K562 (cell line): ENCODE measurements at regions not wholly inside any gene's neighbourhood (a gene's known extent, or its start where the extent isn't known, plus 50 kb on each side); places are given as distances from the start of the nearest gene placed in this dataset.

ENCODE experiments used
- ATAC-seq: fragments of 200-7000 bp; cut with Tn5 transposase; 3 replicates; pipeline ENCODE4 v1.9.1; 2020; ENCODE audit warnings: moderate library complexity
- BruUV-seq: library from RNA; stranded (reverse); fragments of 400-500 nt; replicated peaks from 2 replicates; lab custom pipeline; 2021; lab: Mats Ljungman, UMichigan
- CTCF ChIA-PET: fragments of 300-600 bp; formaldehyde crosslinking; extraction: SDS; loops from one replicate; lab custom pipeline; 2021; ENCODE audit warnings: low intra/inter-chr PET ratio; lab: Yijun Ruan, JAX
- POLR2A ChIA-PET: fragments of 300-600, 350-650 bp; sonication (Branson Sonifier 250); formaldehyde crosslinking; extraction: SDS; loops from one replicate; lab custom pipeline; 2021; ENCODE audit warnings: antibody characterized with exemption, inconsistent platforms; lab: Yijun Ruan, JAX
- DNase-seq, 4 experiments: peaks; one replicate each; pipeline versions ENCODE4 v3.0.0 to v3.0.0-alpha.2; 2011 to 2018; ENCODE audit warnings: low spot score in 3 of 4, mixed read lengths in 3 of 4; ENCODE audit errors: extremely low read depth in 1 of 4
- FAIRE-seq: peaks from 2 replicates; lab custom pipeline; 2011; peaks lifted over from hg19 to GRCh38; lab: Jason Lieb, UNC
- H2AFZ ChIP-seq: 2 replicates; pipeline ENCODE4 v1.6.0; 2011; ENCODE audit warnings: low read depth, low read length, control low read depth, inconsistent platforms
- H3K27ac ChIP-seq: fragments of 200-600 bp; 3 replicates; pipeline ENCODE4 v1.8.0; 2011; ENCODE audit warnings: low read depth, mild to moderate bottlenecking, control low read depth, inconsistent platforms, low read length, moderate library complexity, mixed read lengths; ENCODE audit errors: extremely low read depth
- H3K27me3 ChIP-seq, 2 experiments: fragments of 300-600 bp in 1 of 2; 2 replicates in 1 of 2; 3 replicates in 1 of 2; pipeline versions ENCODE4 v1.6.0 to v1.8.0; 2011; ENCODE audit warnings: inconsistent platforms in 2 of 2, low read length in 2 of 2, mild to moderate bottlenecking in 1 of 2, mixed read lengths in 1 of 2, moderate library complexity in 1 of 2; ENCODE audit not compliant: control insufficient read depth in 2 of 2, insufficient read depth in 2 of 2
- H3K36me3 ChIP-seq: fragments of 300-600 bp; 3 replicates; pipeline ENCODE4 v1.8.0; 2011; ENCODE audit warnings: mild to moderate bottlenecking, low read length, inconsistent platforms; ENCODE audit not compliant: control insufficient read depth, insufficient read depth
- H3K4me1 ChIP-seq, 2 experiments: fragments of 200-600 bp in 1 of 2; replicated peaks in 1 of 2; 2 replicates in 1 of 2; 3 replicates in 1 of 2; pipeline versions ENCODE4 v1.5.1 to v1.8.0; 2011; ENCODE audit warnings: inconsistent platforms in 2 of 2, low read length in 2 of 2, mild to moderate bottlenecking in 1 of 2, mixed read lengths in 1 of 2, moderate library complexity in 1 of 2; ENCODE audit not compliant: control insufficient read depth in 2 of 2, insufficient read depth in 2 of 2
- H3K4me2 ChIP-seq: 2 replicates; pipeline ENCODE4 v1.6.1; 2011; ENCODE audit warnings: low read length, control low read depth, inconsistent platforms, mixed read lengths; ENCODE audit not compliant: insufficient read depth
- H3K4me3 ChIP-seq: fragments of 200-600 bp; sonication (generic), shearing (Covaris generic); 2 replicates; pipeline ENCODE4 v1.5.1; 2016; ENCODE audit warnings: control low read depth, inconsistent platforms
- H3K79me2 ChIP-seq: fragments of 200-600 bp; 3 replicates; pipeline ENCODE4 v1.8.0; 2011; ENCODE audit warnings: low read length, inconsistent platforms; ENCODE audit not compliant: control insufficient read depth, insufficient read depth
- H3K9ac ChIP-seq, 2 experiments: 2 replicates each; pipeline versions ENCODE4 v1.6.0 to v1.6.1; 2011; ENCODE audit warnings: low read depth in 2 of 2, low read length in 2 of 2, control low read depth in 1 of 2, inconsistent platforms in 1 of 2, mild to moderate bottlenecking in 1 of 2, mixed read lengths in 1 of 2; ENCODE audit not compliant: insufficient read depth in 1 of 2
- H3K9me1 ChIP-seq: one replicate; pipeline ENCODE4 v1.6.0; 2011; ENCODE audit warnings: inconsistent platforms, mild to moderate bottlenecking, low read length, moderate library complexity; ENCODE audit not compliant: control insufficient read depth, insufficient read depth
- H3K9me3 ChIP-seq: replicated peaks from 2 replicates; pipeline ENCODE4 v1.5.1; 2011; ENCODE audit warnings: low read depth, low read length, inconsistent platforms; ENCODE audit not compliant: control insufficient read depth, insufficient read depth
- H4K20me1 ChIP-seq: replicated peaks from 2 replicates; pipeline ENCODE4 v1.6.1; 2011; ENCODE audit warnings: low read length, inconsistent platforms, mixed read lengths; ENCODE audit not compliant: control insufficient read depth, insufficient read depth
- ASH1L ChIP-seq: fragments of 450-650 bp; IDR thresholded peaks from 2 replicates; pipeline ENCODE4 v1.6.1; 2018; ENCODE audit warnings: borderline replicate concordance, mild to moderate bottlenecking, low read depth; ENCODE audit not compliant: partially characterized antibody
- CBX2 ChIP-seq: fragments of 200-600 bp; sonication (generic); IDR thresholded peaks from one replicate; pipeline ENCODE4 v1.6.1; 2012; ENCODE audit warnings: mild to moderate bottlenecking, low read length, inconsistent platforms; ENCODE audit not compliant: insufficient read depth, poor library complexity, severe bottlenecking
- E2F3 ChIP-seq: fragments of 250-450 bp; sonication (Bioruptor Pico); IDR thresholded peaks from 2 replicates; pipeline ENCODE4 v1.4.0; 2020; ENCODE audit warnings: mild to moderate bottlenecking
- KLF13 ChIP-seq: fragments of 450-650 bp; IDR thresholded peaks from 2 replicates; pipeline ENCODE4 v1.6.1; 2016; ENCODE audit warnings: missing genetic modification characterization, low read depth, mild to moderate bottlenecking, missing compliant biosample characterization, moderate library complexity, borderline replicate concordance
- NCOA1 ChIP-seq: fragments of 450-650 bp; IDR thresholded peaks from 2 replicates; pipeline ENCODE4 v1.6.1; 2016; ENCODE audit warnings: low read depth
- POLR3G ChIP-seq: IDR thresholded peaks from 2 replicates; pipeline ENCODE4 v1.6.1; 2011; ENCODE audit not compliant: insufficient read length, insufficient replicate concordance; ENCODE audit errors: extremely low read depth
- PRMT5 ChIP-seq: sonication (generic); formaldehyde crosslinking; IDR thresholded peaks from 2 replicates; pipeline ENCODE4 v1.5.0; 2020; ENCODE audit warnings: missing genetic modification reagents
- SMARCE1 ChIP-seq: fragments of 450-650 bp; IDR thresholded peaks from 2 replicates; pipeline ENCODE4 v1.7.1; 2016; ENCODE audit warnings: mild to moderate bottlenecking
- SNIP1 ChIP-seq: fragments of 450-650 bp; IDR thresholded peaks from 2 replicates; pipeline ENCODE4 v1.7.1; 2017; ENCODE audit warnings: low read depth, mild to moderate bottlenecking
- SP2 ChIP-seq: IDR thresholded peaks from 2 replicates; pipeline ENCODE4 v1.6.1; 2011; ENCODE audit warnings: mild to moderate bottlenecking, low read depth, low read length, moderate library complexity; ENCODE audit not compliant: poor library complexity, severe bottlenecking; ENCODE audit errors: extremely low read depth
- ZNF121 ChIP-seq: sonication (generic); formaldehyde crosslinking; conservative IDR thresholded peaks from 2 replicates; pipeline ENCODE4 v1.8.0; 2022; ENCODE audit warnings: missing genetic modification reagents
- WGBS: fragments of 100-300 bp; shearing (Covaris generic); methylation state at CpG from one replicate; pipeline ENCODE4 v1.1.6; 2016; ENCODE audit warnings: low coverage, mixed read lengths; ENCODE audit not compliant: insufficient coverage; ENCODE audit errors: missing lambda C conversion rate; 5-methylcytosine and 5-hydroxymethylcytosine counted together
- in situ Hi-C: fragments of 300-500 bp; cut with MboI; formaldehyde crosslinking; loops from 4 replicates; pipeline ENCODE4 v1.15.0; 2018; ENCODE audit warnings: inconsistent platforms, mixed read lengths
- intact Hi-C: fragments of 100-400 bp; cut with micrococcal nuclease; formaldehyde crosslinking; loops from 2 replicates; pipeline ENCODE4 v1.14.2; 2022
- TF ChIP-seq, protein P1 (sequence below): fragments of 250-450 bp; sonication (Bioruptor Pico); IDR thresholded peaks from 2 replicates; pipeline ENCODE4 v1.8.0; 2022; ENCODE audit warnings: moderate library complexity, mild to moderate bottlenecking, inconsistent platforms
- TF ChIP-seq, protein P2 (sequence below): sonication (generic); formaldehyde crosslinking; IDR thresholded peaks from 2 replicates; pipeline ENCODE4 v1.8.0; 2022; ENCODE audit warnings: missing genetic modification reagents, mild to moderate bottlenecking, borderline replicate concordance
- TF ChIP-seq, protein P3 (sequence below), 3 experiments: fragments of 200-800 bp in 1 of 3; fragments of 250-450 bp in 1 of 3; fragments of 450-650 bp in 1 of 3; sonication (Bioruptor Pico) in 1 of 3; sonication (Bioruptor generic) in 1 of 3; formaldehyde crosslinking in 1 of 3; IDR thresholded peaks; 2 replicates each; pipeline versions ENCODE4 v1.6.1 to v1.8.0; 2016 to 2022; ENCODE audit warnings: mild to moderate bottlenecking in 2 of 3, missing genetic modification characterization in 2 of 3, missing compliant biosample characterization in 1 of 3, moderate library complexity in 1 of 3

DNA sequence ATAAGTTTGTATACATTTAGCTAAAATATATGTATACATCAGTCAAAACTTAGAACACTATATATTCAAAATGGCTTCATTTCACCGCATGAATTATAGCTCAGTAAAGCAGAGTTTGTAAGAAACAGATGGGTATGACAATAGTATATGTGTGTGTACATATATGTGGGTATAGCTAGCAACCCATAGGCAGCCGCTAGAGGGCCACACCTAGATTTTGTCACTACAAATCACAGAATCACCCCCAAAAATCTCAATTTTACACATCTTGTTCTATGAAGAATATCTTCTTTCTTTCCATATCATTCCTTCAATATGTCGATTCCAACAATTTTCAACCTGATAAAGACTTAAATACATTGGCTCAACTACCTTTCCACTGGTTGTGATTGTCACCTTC, 357.8 kb upstream of the CCNG1 start (continued):
- TF ChIP-seq CBX2 (no peak), KLF13 (tag) (no peak)
- TF ChIP-seq, protein P1, sequence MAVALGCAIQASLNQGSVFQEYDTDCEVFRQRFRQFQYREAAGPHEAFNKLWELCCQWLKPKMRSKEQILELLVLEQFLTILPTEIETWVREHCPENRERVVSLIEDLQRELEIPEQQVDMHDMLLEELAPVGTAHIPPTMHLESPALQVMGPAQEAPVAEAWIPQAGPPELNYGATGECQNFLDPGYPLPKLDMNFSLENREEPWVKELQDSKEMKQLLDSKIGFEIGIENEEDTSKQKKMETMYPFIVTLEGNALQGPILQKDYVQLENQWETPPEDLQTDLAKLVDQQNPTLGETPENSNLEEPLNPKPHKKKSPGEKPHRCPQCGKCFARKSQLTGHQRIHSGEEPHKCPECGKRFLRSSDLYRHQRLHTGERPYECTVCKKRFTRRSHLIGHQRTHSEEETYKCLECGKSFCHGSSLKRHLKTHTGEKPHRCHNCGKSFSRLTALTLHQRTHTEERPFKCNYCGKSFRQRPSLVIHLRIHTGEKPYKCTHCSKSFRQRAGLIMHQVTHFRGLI (CRISPR knock-in tag): no peak

DNA sequence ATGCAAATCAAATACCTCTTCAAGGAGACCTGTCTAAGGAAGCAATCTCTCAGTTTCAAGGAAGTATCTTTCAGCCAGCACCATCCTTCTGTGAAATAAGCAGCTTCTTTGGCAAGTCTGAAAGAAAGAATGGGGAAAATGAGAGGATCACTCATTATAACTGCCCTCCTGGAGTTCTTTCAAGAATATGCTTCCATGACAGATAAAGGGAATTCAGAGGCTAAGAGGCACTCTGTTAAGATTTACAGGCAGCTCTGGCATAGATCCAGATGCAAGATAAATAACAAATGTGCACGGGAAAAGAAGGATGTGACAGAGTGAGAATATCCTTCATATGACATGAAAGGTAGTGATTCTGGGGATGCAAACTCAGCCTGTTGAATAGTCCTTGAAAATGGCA, 348.2 kb upstream of the CCNG1 start:
- Histone ChIP-seq H3K4me3 (no peak overlapping the region), H3K4me2 (no peak overlapping the region), H3K79me2 (no peaks in the 10 kb centered on the region), H2AFZ (no peak overlapping the region), H4K20me1 (no peaks in the 10 kb centered on the region), H3K9me3 (0 out of 2 replicates have a peak, but pooled peaks cover 2% of the 10 kb centered on the region), H3K36me3 (no peaks in the 10 kb centered on the region), H3K27me3 (no peaks in the 10 kb centered on the region), H3K27ac (no peak overlapping the region), H3K9me1 (no peaks in the 10 kb centered on the region), H3K9ac (no peak overlapping the region), H3K4me1 (no peaks in the 10 kb centered on the region)
- DNase-seq: no peak
- FAIRE-seq: no peak
- POLR2A ChIA-PET: no interaction called here
- WGBS: 0% methylated on average over 1 of the region's 1 CpG
- intact Hi-C loops: no loop called here
- CTCF ChIA-PET: no interaction called here
- no peak for ATAC-seq
- in situ Hi-C loops: no loop called here
- no TSS peak for BruUV-seq
- TF ChIP-seq ZNF121 (no peak), SP2 (no peak), E2F3 (CRISPR knock-in tag) (no peak), SMARCE1 (no peak), NCOA1 (no peak), SNIP1 (no peak), PRMT5 (CRISPR knock-in tag) (no peak), ASH1L (no peak), KLF13 (tag) (no peak), POLR3G (no peak)
- TF ChIP-seq, protein P2, sequence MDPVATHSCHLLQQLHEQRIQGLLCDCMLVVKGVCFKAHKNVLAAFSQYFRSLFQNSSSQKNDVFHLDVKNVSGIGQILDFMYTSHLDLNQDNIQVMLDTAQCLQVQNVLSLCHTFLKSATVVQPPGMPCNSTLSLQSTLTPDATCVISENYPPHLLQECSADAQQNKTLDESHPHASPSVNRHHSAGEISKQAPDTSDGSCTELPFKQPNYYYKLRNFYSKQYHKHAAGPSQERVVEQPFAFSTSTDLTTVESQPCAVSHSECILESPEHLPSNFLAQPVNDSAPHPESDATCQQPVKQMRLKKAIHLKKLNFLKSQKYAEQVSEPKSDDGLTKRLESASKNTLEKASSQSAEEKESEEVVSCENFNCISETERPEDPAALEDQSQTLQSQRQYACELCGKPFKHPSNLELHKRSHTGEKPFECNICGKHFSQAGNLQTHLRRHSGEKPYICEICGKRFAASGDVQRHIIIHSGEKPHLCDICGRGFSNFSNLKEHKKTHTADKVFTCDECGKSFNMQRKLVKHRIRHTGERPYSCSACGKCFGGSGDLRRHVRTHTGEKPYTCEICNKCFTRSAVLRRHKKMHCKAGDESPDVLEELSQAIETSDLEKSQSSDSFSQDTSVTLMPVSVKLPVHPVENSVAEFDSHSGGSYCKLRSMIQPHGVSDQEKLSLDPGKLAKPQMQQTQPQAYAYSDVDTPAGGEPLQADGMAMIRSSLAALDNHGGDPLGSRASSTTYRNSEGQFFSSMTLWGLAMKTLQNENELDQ: no peak
- TF ChIP-seq, protein P3, sequence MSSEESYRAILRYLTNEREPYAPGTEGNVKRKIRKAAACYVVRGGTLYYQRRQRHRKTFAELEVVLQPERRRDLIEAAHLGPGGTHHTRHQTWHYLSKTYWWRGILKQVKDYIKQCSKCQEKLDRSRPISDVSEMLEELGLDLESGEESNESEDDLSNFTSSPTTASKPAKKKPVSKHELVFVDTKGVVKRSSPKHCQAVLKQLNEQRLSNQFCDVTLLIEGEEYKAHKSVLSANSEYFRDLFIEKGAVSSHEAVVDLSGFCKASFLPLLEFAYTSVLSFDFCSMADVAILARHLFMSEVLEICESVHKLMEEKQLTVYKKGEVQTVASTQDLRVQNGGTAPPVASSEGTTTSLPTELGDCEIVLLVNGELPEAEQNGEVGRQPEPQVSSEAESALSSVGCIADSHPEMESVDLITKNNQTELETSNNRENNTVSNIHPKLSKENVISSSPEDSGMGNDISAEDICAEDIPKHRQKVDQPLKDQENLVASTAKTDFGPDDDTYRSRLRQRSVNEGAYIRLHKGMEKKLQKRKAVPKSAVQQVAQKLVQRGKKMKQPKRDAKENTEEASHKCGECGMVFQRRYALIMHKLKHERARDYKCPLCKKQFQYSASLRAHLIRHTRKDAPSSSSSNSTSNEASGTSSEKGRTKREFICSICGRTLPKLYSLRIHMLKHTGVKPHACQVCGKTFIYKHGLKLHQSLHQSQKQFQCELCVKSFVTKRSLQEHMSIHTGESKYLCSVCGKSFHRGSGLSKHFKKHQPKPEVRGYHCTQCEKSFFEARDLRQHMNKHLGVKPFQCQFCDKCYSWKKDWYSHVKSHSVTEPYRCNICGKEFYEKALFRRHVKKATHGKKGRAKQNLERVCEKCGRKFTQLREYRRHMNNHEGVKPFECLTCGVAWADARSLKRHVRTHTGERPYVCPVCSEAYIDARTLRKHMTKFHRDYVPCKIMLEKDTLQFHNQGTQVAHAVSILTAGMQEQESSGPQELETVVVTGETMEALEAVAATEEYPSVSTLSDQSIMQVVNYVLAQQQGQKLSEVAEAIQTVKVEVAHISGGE (CRISPR knock-in tag; IDR thresholded peaks at IDR 0.05): no peak
